Adipocyte (in vitro differentiated cells): ENCODE measurements at regions not wholly inside any gene's neighbourhood (a gene's known extent, or its start where the extent isn't known, plus 50 kb on each side); places are given as distances from the start of the nearest gene placed in this dataset.
"Not testable (repeated sequence)": the region's sequence is repeated elsewhere in the genome, so short reads cannot be mapped to it uniquely, and the experiment has no call there.

Experiments
- DNase-seq: peaks from one replicate; pipeline ENCODE4 v3.0.0-alpha.2; 2015; ENCODE audit warnings: low read depth
- H3K27me3 ChIP-seq: replicated peaks from 2 replicates; pipeline ENCODE4 v1.7.0; 2013; ENCODE audit warnings: mild to moderate bottlenecking, low read length, moderate library complexity; ENCODE audit not compliant: control insufficient read depth, insufficient read depth
- H3K36me3 ChIP-seq: 2 replicates; pipeline ENCODE4 v1.7.0; 2013; ENCODE audit warnings: low read length, mild to moderate bottlenecking, moderate library complexity; ENCODE audit not compliant: control insufficient read depth, insufficient read depth, severe bottlenecking
- H3K4me1 ChIP-seq: 2 replicates; pipeline ENCODE4 v1.7.0; 2013; ENCODE audit warnings: mild to moderate bottlenecking, low read length, moderate library complexity; ENCODE audit not compliant: control insufficient read depth, insufficient read depth
- H3K4me3 ChIP-seq: 2 replicates; pipeline ENCODE4 v1.7.0; 2013; ENCODE audit warnings: mild to moderate bottlenecking, low read length, moderate library complexity
- H3K9ac ChIP-seq: 2 replicates; pipeline ENCODE4 v1.7.0; 2013; ENCODE audit warnings: mild to moderate bottlenecking, low read length, moderate library complexity
- H3K9me3 ChIP-seq: 2 replicates; pipeline ENCODE4 v1.7.0; 2013; ENCODE audit warnings: mild to moderate bottlenecking, low read length, moderate library complexity; ENCODE audit not compliant: control insufficient read depth

GRCh38 chr7:9307131-9307530 lies 873.7 kb downstream of the NXPH1 start:
- Histone ChIP-seq H3K27me3 (no peaks in the 10 kb centered on the region), H3K4me1 (no peaks in the 10 kb centered on the region), H3K36me3 (no peaks in the 10 kb centered on the region), H3K9ac (no peak overlapping the region), H3K4me3 (no peak overlapping the region), H3K9me3 (no peaks in the 10 kb centered on the region)
- DNase-seq: no peak

- H3K4me3 ChIP-seq: no peak overlapping the region
- H3K4me1 ChIP-seq: no peaks in the 10 kb centered on the region
- H3K36me3 ChIP-seq: no peaks in the 10 kb centered on the region
- H3K27me3 ChIP-seq: no peaks in the 10 kb centered on the region
- DNase-seq: no peak
- H3K9ac ChIP-seq: no peak overlapping the region
- no peaks in the 10 kb centered on the region for H3K9me3 ChIP-seq
Measured at GRCh38 chr7:9324513-9324912, 891.1 kb downstream of the NXPH1 start.

- H3K4me1 ChIP-seq: no peaks in the 10 kb centered on the region
- no peaks in the 10 kb centered on the region for H3K9me3 ChIP-seq
- no peak for DNase-seq
- no peaks in the 10 kb centered on the region for H3K36me3 ChIP-seq
- no peak overlapping the region for H3K4me3 ChIP-seq
- no peak overlapping the region for H3K9ac ChIP-seq
- no peaks in the 10 kb centered on the region for H3K27me3 ChIP-seq
Measured at GRCh38 chr7:9328296-9328695, 894.9 kb downstream of the NXPH1 start.

- DNase-seq: no peak
Measured at GRCh38 chr7:9349625-9350024, 916.2 kb downstream of the NXPH1 start.

GRCh38 chr7:9391221-9391620 lies 957.8 kb downstream of the NXPH1 start:
- no peak overlapping the region for H3K4me3 ChIP-seq
- no peaks in the 10 kb centered on the region for H3K4me1 ChIP-seq
- peaks cover 21% of the 10 kb centered on the region for H3K9me3 ChIP-seq
- no peaks in the 10 kb centered on the region for H3K27me3 ChIP-seq
- no peaks in the 10 kb centered on the region for H3K36me3 ChIP-seq
- no peak for DNase-seq
- no peak overlapping the region for H3K9ac ChIP-seq

More at GRCh38 chr7:9349625-9350024, 916.2 kb downstream of the NXPH1 start:
- Histone ChIP-seq H3K4me3 (no peak overlapping the region), H3K9me3 (peaks cover 6% of the 10 kb centered on the region), H3K9ac (no peak overlapping the region), H3K27me3 (no peaks in the 10 kb centered on the region), H3K36me3 (no peaks in the 10 kb centered on the region), H3K4me1 (no peaks in the 10 kb centered on the region)

- Histone ChIP-seq H3K36me3 (no peaks in the 10 kb centered on the region), H3K4me1 (no peaks in the 10 kb centered on the region), H3K27me3 (no peaks in the 10 kb centered on the region), H3K4me3 (no peak overlapping the region), H3K9ac (no peak overlapping the region), H3K9me3 (peaks cover 14% of the 10 kb centered on the region)
- DNase-seq: no peak
Measured at GRCh38 chr7:9391984-9392383, 958.6 kb downstream of the NXPH1 start.

GRCh38 chr7:9404386-9404785 lies 971.0 kb downstream of the NXPH1 start:
- H3K9ac ChIP-seq, DNase-seq, H3K27me3 ChIP-seq, H3K36me3 ChIP-seq, H3K4me1 ChIP-seq, H3K4me3 ChIP-seq, H3K9me3 ChIP-seq: not testable (repeated sequence)

DNA sequence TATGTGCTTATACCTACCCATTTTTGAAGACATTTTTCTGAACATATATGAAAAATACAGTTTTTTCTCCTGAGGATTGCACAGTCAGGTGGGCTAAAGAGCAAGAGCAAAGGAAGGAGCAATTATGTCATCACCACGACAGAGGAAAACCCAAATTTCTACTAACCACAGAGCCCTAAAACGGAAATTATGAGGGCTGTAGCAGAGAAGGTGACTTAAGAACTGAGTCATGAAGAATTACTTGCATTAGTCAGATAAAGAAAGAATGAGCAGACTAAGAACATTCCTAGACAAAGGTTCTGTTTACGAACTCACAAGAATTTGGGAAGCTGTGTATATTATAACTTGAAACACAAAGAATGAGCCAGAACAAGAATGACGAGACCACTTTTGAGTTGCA lies 974.4 kb downstream of the NXPH1 start:
- Histone ChIP-seq H3K9me3 (peaks cover 3% of the 10 kb centered on the region), H3K27me3 (no peaks in the 10 kb centered on the region), H3K36me3 (no peaks in the 10 kb centered on the region), H3K4me1 (no peaks in the 10 kb centered on the region), H3K4me3 (no peak overlapping the region), H3K9ac (no peak overlapping the region)
- no peak for DNase-seq

- no peak overlapping the region for H3K4me3 ChIP-seq
- no peak for DNase-seq
- H3K27me3 ChIP-seq: no peaks in the 10 kb centered on the region
- no peaks in the 10 kb centered on the region for H3K9me3 ChIP-seq
- no peak overlapping the region for H3K9ac ChIP-seq
- H3K36me3 ChIP-seq: no peaks in the 10 kb centered on the region
- H3K4me1 ChIP-seq: no peaks in the 10 kb centered on the region
Measured at GRCh38 chr7:9453521-9453920, 1020.1 kb downstream of the NXPH1 start.

DNA sequence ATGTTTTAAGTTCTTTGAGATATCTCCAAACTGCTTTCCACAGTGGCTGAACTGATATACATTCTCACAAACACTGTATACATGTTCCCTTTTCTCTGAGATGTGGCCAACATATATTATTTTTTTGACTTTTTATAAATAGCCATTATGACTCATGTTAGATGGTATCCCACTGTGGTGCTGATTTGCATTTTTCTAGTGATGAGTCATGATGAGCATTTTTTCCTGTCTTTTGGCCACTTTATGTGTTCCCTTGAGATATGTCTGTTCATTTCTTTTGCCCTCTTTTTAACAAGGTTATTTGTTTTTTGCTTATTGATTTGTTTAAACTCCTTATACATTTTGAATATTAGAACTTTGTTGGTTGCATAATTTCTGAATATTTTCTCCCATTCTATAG lies 1055.1 kb downstream of the NXPH1 start:
- peaks cover 4% of the 10 kb centered on the region for H3K4me1 ChIP-seq
- no peak overlapping the region for H3K9ac ChIP-seq
- DNase-seq: peak; percentile 35
- no peaks in the 10 kb centered on the region for H3K36me3 ChIP-seq
- peak overlapping the region; percentile 16 for H3K4me3 ChIP-seq
- no peaks in the 10 kb centered on the region for H3K27me3 ChIP-seq
- H3K9me3 ChIP-seq: no peaks in the 10 kb centered on the region

DNA sequence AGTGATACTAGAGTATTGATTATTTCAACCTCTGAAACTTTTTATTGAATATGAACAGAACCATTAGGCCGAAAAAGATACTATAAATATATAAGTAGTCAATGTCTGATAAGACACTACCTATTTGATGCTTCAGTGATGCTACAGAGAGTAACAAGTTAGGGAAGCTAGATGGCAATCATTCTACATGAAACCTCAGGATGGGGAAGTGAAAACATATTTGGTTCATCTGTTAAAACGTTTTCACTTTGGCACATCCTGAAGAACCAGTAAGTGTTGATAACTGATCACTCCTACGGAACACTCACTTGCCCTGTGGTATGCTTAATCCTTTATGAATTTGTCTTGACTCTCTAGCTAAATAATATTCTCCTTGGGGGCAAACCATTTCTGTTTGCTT lies 1064.9 kb downstream of the NXPH1 start:
- H3K27me3 ChIP-seq: no peaks in the 10 kb centered on the region
- no peak for DNase-seq
- peaks cover 5% of the 10 kb centered on the region for H3K4me1 ChIP-seq
- H3K9me3 ChIP-seq: no peaks in the 10 kb centered on the region
- no peaks in the 10 kb centered on the region for H3K36me3 ChIP-seq
- H3K9ac ChIP-seq: no peak overlapping the region
- no peak overlapping the region for H3K4me3 ChIP-seq

- Histone ChIP-seq H3K27me3 (no peaks in the 10 kb centered on the region), H3K36me3 (no peaks in the 10 kb centered on the region), H3K4me3 (no peak overlapping the region), H3K9me3 (no peaks in the 10 kb centered on the region), H3K9ac (no peak overlapping the region), H3K4me1 (no peaks in the 10 kb centered on the region)
- no peak for DNase-seq
Measured at GRCh38 chr7:9502269-9502668, 1068.9 kb downstream of the NXPH1 start.
